UCSD-AML1 (cell line): ENCODE measurements at regions not wholly inside any gene's neighbourhood (a gene's known extent, or its start where the extent isn't known, plus 50 kb on each side); places are given as distances from the start of the nearest gene placed in this dataset.
"Not testable (repeated sequence)": the region's sequence is repeated elsewhere in the genome, so short reads cannot be mapped to it uniquely, and the experiment has no call there.

Experiments
- DNase-seq: peaks from one replicate; lab custom pipeline; 2025; ENCODE audit not compliant: unreplicated experiment; lab: John Stamatoyannopoulos, UW

DNA sequence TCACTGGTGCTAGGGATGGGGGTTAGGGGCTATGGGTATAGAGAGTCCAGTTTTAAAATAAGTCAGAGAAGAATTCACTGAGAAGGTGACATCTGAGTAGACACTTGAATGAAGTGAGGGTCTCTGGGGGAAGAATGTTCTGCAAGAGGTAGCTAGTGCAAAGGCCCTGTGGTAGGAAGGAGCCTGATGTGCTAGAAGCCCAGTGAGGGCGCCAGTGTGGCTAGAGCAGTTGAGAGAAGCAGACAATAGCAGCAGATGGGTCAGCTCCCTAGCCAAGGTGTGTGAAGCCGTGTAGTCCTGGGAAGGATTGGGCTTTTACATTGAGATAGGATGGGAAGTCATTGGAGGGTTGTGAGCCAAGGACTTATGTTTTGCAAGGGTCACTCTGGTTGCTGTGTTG lies 105.8 kb upstream of the PELI1 start:
- no peak for DNase-seq

DNA sequence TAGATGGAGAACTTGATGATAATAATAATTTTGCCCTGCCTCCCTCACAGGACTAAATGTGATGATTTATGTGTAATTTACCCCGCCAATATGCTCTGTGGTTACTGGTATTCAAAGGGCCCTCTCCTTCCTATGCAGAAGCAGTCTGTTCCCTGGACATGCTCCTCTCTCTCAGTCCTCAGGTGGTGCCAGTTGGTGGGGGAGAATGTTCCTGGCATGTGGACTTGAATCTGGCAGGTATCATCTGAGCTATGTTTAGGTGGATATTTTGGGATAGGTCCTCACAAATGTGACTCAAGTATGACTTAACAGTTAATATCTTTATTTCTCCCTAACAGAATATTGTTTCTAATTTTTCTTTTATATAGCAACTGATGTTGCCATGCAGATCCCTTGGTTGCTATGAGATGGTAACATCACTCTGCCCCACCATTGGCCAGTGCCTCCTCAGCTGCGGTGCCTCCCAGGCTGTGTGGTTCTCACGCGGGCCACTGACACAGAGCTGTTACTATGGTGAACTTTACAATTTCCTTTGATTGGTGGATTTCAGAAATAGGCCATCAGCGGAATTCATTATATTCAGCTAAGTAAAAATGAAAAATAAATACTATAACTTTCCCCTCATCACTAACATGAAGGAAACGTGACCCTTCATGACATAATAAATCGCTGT lies 106.7 kb upstream of the PELI1 start:
- no peak for DNase-seq

DNA sequence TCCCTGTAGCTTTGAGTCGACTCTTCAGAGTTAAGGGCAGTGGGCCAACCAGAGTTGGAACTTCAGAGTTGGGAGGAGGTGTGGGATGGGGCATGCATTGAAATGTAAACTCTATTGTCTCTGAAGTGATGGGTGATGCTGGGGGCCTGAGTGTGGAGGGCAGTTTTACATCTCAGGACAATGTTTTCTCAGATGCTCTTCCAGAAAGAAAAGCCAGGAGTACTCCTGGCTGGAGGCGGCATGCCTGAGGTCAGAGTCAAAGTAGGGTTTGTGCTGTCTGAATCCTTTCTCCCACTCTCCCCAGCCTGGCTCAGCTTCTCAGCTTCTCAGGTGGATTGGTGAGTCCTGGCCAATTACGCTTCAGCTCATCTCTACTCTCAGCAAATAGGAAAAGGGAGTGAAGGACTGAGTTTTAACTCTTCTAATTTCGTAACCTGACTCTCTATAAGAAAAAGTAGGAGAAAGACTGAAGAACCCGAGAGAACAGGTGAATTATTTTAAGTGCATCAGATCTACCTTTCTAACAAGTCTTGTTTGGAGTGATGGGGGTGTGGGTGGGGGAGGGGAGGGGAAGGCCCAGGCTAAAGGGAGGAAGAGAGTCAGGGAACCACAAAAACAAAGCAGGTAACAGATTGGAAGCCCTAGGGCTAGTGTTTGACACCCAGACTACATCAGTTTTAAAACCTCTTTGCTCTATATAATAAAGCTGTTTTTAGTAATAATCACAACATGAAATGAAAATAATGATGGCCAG lies 107.5 kb upstream of the PELI1 start:
- no peak for DNase-seq

DNA sequence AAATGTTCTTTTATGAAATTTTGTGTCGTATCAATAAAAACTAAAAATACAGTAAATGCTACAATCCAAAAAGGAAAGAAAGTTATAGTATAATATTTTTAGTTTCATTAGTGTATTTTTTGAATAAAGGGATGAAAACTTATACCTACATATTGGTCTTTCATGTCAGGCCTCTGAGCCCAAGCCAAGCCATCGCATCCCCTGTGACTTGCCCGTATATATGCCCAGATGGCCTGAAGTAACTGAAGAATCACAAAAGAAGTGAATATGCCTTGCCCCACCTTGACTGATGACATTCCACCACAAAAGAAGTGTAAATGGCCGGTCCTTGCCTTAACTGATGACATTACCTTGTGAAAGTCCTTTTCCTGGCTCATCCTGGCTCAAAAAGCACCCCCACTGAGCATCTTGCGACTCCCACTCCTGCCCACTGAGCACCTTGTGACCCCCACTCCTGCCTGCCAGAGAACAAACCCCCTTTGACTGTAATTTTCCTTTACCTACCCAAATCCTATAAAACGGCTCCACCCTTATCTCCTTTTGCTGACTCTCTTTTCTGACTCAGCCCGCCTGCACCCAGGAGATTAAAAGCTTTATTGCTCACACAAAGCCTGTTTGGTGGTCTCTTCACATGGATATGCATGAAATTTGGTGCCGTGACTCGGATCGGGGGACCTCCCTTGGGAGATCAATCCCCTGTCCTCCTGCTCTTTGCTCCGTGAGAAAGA lies 108.2 kb upstream of the PELI1 start:
- DNase-seq: not testable (repeated sequence)

DNA sequence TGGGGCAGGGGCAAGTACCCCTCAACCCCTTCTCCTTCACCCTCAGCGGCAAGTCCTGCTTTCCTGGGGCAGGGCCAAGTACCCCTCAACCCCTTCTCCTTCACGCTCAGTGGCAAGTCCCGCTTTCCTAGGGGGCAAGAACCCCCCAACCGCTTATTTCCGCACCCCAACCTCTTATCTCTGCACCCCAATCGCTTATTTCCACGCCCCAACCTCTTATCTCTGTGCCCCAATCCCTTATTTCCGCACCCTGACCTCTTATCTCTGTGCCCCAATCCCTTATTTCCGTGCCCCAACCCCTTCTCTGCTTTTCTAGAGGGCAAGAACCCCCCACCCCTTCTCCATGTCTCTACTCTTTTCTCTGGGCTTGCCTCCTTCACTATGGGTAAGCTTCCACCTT lies 109.2 kb upstream of the PELI1 start:
- DNase-seq: not testable (repeated sequence)

DNA sequence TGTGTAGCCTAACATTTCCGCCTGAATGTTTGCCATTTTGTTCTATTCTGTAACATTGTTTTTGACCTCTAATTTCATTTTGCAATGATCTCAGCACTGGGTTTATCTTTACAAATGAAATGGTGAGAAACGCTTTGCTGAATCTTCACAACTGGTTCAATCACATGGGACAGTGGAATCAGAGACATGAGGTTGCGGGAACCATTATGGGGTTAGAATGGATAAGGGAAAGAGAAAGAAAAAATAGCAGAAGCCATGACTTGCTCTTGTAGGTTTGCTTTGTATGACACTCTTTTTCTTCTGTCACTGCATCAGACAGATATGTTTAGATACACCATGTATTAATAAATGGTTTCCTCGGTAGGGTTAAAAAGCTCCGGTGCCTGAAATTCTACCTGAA lies 114.3 kb upstream of the PELI1 start:
- DNase-seq: no peak

DNA sequence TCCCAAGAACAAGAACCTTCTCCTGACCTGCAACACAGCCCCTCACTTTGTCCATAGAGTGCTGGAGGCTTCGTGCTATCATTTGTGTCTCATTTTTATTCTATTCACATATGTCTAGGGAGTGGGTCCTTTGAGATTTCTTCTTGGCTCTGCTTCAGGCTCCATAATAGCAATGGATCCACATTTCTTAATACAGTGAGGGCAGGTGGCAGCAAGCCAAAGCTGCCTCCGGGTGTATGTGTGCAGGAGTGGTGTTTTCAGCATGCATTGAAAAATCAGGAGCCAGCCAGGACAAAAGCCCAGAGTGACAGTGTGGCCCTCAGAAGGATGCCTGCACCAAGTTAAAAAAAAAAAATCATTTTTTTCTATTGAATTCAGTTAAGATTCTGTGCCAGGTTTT lies 115.1 kb upstream of the PELI1 start:
- no peak for DNase-seq

DNA sequence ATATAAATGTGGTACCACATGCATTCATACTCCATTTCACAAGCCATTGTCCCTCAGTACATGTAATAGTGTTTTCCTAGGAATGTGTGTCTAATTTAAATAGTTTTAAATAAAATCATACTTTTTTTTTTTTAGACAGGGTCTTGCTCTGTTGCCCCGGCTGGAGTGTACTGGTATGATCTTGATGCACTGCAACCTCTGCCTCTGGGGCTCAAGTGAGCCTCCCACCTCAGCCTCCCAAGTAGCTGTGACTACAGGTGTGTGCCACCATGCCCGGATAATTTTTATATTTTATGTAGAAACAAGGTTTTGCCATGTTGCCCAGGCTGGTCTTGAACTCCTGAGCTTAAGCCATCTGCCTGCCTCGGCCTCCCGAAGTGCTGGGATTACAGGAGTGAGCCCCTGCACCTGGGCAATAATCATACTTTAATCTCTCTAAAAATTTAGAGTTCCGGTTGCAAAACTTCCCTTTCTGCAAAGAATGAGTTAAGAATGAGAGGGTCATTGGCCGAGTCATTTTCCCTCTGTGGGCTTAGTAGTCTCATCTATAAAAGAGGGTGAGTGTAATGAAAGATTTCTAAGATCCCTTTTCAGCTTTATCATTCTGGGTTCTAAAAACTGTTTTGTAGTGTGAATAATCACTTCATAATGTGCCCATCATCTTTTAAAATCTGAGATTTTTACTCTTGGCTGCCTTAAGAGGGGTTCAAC lies 116.0 kb upstream of the PELI1 start:
- DNase-seq: no peak

DNA sequence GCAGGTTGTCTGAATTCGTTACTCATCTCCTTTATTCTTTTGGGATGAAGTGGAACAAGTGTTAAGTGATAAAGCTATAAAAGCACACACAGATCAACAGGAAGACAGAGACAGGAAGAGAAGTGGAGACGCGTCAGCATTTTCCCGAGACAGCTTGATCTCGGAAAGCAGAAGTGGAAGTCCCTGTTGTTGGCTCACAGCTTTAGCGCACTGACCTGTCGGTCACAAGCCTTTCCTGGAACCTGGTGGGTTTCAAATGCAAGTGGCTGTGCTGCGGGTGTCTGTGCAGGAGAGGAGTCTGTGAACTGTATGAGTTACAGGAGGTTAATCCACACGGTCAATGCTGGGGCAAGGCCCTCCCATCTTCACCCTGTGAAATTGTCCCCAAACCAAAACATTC lies 116.6 kb upstream of the PELI1 start:
- DNase-seq: peak; percentile 74

DNA sequence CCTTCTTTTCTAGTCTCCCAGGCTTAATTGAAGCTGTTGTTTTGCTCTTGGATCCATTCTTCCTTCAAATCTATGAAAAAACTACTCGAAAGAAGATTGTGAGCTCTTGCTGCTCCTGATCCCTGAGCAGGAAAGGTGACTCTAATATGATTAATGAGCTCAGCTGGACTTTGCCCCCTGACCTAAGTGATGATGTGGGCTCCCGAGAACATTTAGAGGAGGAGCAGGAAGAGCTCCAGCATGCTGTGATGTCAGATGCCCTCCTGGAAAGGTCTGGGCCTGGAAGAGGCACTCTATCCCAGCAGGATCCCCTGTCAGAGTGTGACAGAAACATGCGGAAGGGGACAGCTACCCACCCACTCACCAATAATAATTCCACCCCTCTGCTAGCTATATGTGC lies 117.9 kb upstream of the PELI1 start:
- DNase-seq: no peak

DNA sequence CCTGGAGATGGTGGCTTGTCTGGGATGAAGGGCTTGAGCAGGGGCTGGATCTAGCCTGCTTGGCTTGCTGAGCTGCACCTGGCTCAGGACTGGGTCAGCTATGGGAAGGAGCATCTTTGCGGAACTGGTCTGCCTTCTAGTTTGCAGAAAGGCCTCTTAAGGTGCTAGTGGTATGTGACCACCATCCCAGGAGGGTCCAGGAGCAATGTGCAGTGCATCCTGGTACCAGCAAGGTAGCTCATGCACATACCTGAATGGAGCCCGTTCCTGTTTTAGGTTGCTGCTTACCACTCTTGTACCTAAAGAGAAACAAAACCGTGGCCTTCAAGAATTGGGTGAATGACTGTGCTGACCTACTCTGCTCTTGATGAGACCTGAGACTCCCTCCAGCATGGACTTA lies 118.6 kb upstream of the PELI1 start:
- DNase-seq: no peak

DNA sequence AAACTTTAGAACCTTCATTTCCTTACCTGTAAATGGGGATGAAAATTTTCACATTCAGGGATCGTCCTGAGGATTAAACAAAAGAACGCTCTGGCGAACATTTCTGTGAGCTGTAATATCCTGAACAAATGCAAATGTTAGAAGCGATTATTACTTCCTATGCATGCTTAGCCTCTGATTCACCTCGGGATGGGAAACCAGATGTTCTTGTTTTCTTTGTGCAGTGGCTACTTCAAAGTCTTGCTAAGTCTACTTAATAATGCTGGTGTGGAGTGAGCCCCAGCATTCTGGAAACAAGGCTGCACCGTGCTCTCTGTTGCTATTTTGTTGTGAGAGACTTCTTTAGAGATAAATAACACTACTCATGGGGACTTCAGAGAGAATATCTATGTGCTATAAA lies 119.1 kb upstream of the PELI1 start:
- DNase-seq: no peak

DNA sequence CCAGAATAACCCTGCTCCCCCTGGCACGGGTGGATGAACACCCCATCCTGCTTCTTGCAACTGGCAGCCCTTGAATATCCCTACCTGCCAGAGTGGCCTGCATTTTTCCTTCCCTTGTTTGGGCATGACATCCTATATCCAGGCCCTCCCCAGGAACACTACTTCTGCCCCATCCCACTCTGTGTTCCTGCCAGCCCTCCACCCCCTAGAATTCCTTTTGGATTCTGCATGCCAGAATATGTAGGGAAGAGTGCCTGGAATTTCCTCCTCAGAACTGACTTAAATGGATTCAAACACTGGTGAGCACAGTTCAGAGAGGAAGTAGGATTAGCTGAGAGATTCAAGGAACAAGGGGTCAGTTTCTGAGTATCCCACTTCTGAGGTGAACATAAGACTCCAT lies 123.5 kb upstream of the PELI1 start:
- DNase-seq: no peak

DNA sequence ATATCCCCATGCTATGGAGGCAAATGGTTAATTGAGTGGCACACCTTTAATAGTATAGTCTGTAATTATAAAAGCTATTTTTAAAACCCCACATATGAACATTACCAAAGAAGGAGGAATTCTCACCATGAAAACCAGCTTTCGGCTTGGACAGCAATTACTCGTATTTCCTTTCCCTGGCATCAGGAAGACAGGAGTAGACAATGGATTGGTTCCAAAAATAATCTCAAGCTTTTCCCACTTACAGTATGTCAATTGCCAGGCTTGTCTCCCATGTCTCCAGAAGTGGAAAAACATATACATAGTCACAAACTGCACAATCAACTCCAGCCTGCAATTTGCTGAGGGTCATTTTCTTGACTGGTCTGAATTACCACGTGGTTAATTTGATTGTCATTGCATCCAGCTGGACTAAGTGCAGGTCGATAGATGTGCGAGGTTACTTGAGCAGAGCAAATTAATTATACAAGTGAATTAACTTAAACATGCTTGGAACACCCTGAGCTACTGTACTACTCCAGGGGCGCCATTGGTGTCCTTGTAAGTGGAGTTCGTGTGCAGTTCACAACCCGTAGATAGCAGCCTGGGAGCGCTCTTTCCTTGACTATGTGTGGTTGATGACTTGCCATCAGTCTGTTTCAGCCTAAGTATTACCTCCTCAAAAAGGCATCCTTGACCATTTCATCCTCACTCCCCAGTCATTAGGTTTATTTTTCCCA lies 124.3 kb upstream of the PELI1 start:
- DNase-seq: no peak

DNA sequence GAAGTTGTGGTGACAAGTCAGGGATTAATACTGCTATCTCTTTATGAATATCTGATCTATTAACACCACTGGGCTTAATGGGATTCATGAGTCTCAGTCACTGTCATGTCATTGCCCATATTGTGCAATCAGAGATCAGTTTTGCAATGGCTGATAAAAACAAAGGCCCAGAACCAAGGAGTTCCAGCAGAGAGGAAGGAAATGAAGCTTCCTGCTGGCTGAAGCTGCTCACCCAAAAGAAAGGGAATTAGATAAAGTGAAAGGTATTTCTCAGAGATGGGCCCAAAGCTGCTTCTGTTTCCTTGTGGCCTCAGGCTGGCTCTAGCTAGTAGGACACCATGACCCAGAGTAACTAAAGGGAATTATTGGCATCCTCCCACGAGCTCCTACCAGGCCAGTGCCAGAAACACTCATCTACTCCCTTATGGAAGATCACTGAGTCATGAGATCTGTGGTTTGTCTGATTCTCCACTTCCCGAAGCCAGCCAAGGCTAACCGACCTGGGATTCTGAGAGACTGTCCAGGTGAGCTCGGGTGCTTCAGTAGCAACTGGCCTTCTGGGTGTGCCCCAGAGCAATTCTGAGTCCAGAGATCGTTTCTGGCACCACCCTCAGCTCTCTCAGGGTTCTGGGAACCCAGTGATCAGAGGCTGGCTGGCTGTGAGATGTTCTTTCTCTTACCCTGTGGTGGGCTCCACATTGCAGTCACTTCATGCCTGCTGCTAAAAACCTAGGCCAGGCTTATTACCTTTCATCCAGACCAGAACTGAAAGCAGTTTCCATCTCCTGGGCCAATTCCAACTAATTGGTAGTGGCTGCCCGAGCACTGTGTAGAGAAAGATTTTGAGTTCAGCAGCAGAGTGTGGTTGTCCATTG lies 129.5 kb upstream of the PELI1 start:
- no peak for DNase-seq

DNA sequence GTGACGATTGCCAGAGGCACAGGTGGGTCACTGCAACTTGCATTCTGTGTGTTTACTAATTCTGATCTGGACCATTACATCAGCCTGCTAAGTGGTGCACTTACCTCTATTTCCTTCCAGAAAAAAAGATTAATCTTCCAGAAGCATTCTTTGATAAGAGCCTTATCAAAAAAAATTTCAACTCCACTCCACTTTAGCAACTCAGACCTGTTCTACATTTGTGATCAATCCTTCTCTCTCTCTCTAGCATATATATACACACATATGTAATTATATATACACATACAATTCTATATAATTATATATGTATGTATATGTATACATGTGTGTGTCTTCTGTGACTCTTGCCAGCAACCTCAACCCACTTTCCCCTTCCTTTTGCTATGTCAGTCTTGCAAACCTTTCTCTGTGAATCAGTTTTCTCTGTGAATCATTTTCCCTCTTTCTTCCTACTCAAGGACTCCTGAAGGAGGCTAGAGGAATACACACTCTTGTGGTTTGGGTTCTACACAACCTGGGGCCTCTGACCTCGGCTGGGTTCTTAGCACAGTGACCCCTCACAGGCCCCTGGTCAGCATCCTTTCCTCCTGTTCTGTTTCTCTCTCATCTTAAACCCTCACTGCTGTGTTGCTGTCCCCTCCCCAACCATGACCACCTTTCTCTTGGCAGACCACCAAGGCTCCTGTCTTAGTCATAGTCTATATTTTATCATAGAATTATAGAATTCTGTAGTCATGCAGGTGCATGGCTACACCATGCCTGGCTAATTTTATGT lies 130.4 kb upstream of the PELI1 start:
- DNase-seq: no peak

DNA sequence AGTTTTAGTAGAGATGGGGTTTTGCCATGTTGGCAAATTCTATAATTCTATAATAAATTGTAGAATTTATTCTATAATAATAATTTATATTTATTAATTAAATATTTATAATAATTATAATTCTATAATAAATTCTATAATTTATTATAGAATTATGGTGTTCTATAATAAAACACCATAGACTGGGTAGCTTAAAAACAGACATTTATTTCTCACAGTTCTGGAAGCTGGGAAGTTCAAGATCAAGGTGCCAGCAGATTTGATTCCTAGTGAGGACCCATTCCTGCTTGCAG lies 130.9 kb upstream of the PELI1 start:
- DNase-seq: no peak

DNA sequence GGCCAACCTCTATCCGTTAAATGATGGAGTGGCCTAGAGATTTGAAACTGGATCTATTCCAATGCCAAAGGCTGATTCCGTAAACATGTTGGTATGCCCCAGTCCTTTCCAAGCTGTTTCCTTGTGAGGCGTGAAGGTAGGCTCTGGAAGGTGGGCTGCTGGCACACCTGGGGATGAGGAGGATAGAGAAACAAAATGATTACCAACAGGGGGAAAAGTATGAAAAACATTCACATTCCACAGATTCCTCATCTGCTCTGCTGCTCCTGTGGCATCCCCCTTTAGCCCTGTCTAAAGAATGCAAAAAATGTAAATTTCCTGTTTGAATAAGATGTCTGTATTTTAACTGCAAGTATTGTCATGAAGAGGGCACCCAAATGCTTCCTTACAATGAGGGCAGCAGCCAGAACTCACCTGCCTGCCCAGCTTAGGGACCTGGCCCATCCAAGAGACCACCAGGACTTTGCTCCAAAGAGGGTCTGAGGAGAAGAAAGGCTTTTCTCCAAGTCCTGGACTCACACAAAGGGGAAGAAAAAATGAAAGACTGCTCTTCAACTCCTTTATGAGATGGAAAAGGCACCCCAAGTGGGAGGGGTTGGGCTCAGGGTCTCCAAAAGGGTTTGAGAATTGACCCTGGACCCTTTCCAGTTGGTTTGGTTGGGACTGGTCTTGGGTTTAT lies 132.3 kb upstream of the PELI1 start:
- no peak for DNase-seq
